HG03558 (cell line): ENCODE measurements at regions not wholly inside any gene's neighbourhood (a gene's known extent, or its start where the extent isn't known, plus 50 kb on each side); places are given as distances from the start of the nearest gene placed in this dataset.
"Not testable (repeated sequence)": the region's sequence is repeated elsewhere in the genome, so short reads cannot be mapped to it uniquely, and the experiment has no call there.

Experiments used
- ATAC-seq: cut with Tn5 transposase; IDR thresholded peaks from one replicate; pipeline ENCODE4 v1.9.1; 2021; ENCODE audit warnings: moderate number of reproducible peaks; ENCODE audit not compliant: unreplicated experiment; ENCODE audit errors: extremely low read depth

- ATAC-seq, result no peak
These were observed 264.8 kb upstream of the IGFBP7 start for GRCh38 chr4:57374866-57375595.

- no peak for ATAC-seq
These were observed 263.8 kb upstream of the IGFBP7 start for GRCh38 chr4:57373991-57374390.

GRCh38 chr4:57371671-57372070, 261.5 kb upstream of the IGFBP7 start:
- no peak for ATAC-seq

GRCh38 chr4:57370691-57371090, 260.5 kb upstream of the IGFBP7 start:
- no peak for ATAC-seq

- ATAC-seq, result no peak
These were observed 259.3 kb upstream of the IGFBP7 start for GRCh38 chr4:57369446-57369845.

GRCh38 chr4:57364255-57364654, 254.1 kb upstream of the IGFBP7 start:
- no peak for ATAC-seq

- ATAC-seq, result no peak
These were observed 253.2 kb upstream of the IGFBP7 start for GRCh38 chr4:57363346-57363745.

GRCh38 chr4:57360681-57361080, 250.5 kb upstream of the IGFBP7 start:
- no peak for ATAC-seq

- no peak for ATAC-seq
These were observed 245.0 kb upstream of the IGFBP7 start for GRCh38 chr4:57355101-57355665.

- no peak for ATAC-seq
These were observed 241.5 kb upstream of the IGFBP7 start for GRCh38 chr4:57351731-57352130.

GRCh38 chr4:57344296-57344695, 234.1 kb upstream of the IGFBP7 start:
- ATAC-seq, result no peak

- ATAC-seq, result no peak
These were observed 232.2 kb upstream of the IGFBP7 start for GRCh38 chr4:57342411-57342810.

GRCh38 chr4:57338861-57339260, 228.7 kb upstream of the IGFBP7 start:
- not testable (repeated sequence) for ATAC-seq

GRCh38 chr4:57333684-57334083, 223.5 kb upstream of the IGFBP7 start:
- ATAC-seq, result no peak

GRCh38 chr4:57331959-57332358, 221.8 kb upstream of the IGFBP7 start:
- no peak for ATAC-seq

GRCh38 chr4:57329279-57329678, 219.1 kb upstream of the IGFBP7 start:
- ATAC-seq, result no peak

- ATAC-seq, result no peak
These were observed 214.6 kb upstream of the IGFBP7 start for GRCh38 chr4:57324673-57325307.

- no peak for ATAC-seq
These were observed 210.7 kb upstream of the IGFBP7 start for GRCh38 chr4:57320849-57321248.

- ATAC-seq, result no peak
These were observed 210.0 kb upstream of the IGFBP7 start for GRCh38 chr4:57320217-57320616.

- no peak for ATAC-seq
These were observed 208.5 kb upstream of the IGFBP7 start for GRCh38 chr4:57318703-57319102.

- no peak for ATAC-seq
These were observed 204.5 kb upstream of the IGFBP7 start for GRCh38 chr4:57314636-57315035.

GRCh38 chr4:57312296-57312695, 202.1 kb upstream of the IGFBP7 start:
- ATAC-seq, result no peak
